NCI-H1436 (cell line): ENCODE measurements at regions not wholly inside any gene's neighbourhood (a gene's known extent, or its start where the extent isn't known, plus 50 kb on each side); places are given as distances from the start of the nearest gene placed in this dataset.
"Not testable (repeated sequence)": the region's sequence is repeated elsewhere in the genome, so short reads cannot be mapped to it uniquely, and the experiment has no call there.

Experiments used
- DNase-seq: peaks from one replicate; lab custom pipeline; 2025; lab: John Stamatoyannopoulos, UW

DNA sequence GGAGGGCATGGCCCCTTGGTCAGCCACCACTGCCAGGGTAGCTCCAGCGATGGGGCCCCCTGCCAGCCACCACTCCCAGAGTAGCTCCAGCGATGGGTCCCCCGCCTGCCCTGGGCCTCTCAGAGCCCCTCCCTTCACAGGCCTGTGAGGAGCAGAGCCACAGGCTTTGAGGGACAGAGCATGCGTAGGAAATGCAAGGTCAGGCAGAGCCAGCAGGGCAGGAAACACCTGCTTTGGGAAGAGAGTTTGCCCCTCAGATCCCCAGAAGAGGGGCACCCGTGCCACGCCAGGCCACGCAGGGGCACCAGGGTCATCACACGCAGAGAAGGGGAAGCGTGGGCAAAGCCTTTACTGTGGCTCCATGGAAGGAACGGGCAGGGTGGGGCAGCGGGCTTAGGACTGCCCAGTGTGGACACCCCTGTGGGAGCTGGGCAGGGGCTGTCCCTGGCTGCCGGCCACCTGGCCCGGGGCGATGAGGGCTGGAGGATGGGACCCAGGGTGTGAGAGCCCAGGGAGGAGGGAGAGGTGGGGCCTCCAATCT is 477.8 kb downstream of the BRD1 start:
- no peak for DNase-seq

DNA sequence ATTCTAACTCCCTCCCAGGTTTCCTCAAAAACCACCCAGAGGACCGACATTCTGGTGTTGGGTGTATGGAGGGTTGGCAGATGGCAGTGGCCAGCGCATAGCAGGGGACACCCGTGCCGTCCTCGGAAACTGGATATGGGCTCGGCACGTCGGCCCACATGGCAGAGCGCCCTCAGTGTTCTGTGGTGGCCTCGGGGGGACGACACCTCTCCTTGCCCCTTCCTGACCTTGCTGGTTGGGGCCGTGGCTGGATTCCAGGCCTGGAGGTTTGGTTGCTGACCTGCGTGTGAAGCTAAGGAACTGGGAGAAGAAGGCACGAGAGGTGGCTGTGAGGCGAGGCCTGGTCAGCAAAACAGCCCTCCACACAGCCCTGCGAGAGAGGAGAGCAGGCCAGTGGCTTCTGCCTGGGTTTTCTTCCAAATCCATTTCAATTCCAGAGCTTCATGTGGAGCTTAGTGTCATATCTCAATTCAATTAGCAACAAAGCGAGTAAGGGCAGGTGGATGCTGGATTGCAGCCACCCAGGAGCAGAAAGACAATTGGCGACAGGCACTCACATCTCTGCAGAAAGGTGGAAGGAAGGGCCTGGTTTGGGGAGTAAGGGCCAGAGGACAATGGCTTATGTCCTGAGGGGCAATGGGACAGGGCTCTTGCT is 478.4 kb downstream of the BRD1 start:
- DNase-seq, result no peak

DNA sequence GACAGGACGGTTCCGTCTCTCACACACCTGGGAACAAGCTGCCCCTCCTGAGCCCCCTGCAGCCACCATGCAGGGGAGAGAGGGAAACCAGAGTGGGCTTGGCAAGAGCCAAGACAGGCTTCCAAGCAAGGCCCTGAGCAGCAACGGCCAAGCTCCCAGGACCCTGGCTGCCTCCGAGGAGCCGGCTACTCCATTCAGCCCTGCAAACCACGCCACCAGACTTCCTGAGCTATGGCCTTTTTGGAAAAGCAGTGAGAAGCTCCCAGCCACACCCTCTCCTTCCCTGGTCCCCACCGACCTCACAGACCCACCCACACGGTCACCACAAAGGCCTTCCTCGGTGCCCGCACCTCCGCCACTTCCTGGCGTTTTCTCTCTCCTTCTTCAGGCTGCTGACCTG is 479.0 kb downstream of the BRD1 start:
- no peak for DNase-seq

DNA sequence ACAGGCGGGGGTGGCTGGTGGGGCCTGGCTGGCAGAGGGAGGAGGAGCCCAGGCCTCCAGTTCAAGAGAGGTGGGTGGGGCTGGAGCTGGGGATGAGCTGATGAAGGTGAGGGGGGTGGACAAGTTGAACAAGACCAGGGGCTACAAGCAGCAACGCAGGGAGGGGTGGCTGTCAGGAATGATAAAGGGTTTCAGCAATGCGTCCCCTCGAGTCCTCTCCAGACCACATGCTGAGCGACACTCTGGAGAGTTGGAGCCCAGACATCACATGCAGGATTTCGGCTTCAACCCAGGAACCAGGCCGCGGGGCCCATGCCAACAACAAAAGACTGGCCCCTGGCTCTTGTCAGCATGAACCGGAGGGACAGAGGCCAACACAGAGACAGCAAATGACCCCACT is 480.3 kb downstream of the BRD1 start:
- no peak for DNase-seq

DNA sequence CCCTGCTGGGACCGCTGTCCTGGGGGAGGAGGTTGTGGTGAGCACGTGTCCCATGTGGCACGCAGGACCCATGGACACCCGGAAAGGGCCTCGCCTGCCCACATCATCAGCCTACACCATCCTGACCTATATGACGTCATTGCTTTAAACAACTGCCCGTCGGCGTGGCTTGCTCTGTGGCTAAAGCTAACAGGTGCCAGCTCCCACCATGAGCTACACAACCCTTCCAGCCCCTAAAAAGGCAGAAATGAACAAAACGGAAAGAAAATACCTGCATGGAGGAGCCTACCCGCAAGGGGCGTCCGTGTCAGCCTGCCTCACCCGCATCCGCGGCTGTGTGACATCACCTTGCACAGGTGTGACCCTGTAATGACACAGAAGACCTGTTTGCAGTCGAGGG is 481.8 kb downstream of the BRD1 start:
- no peak for DNase-seq

DNA sequence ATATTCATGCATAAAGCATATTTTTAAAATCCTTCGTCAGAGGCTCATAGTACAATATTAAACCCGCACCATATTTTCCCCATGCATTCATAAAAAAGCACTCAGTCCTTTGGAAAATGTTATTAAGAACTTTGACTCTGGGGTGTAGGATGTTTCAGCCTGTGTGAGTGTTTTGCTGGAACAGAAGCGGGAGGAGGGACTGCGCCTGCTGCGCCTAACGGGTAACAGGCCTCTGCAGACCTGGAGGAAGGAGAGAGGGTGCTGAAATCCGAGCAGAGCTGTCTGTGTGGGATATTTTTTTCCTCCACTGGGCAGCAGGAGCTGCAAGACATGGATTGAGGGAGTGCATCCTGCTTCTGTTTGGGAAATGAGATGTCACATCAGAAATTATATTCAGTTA is 483.0 kb downstream of the BRD1 start:
- DNase-seq, result no peak

DNA sequence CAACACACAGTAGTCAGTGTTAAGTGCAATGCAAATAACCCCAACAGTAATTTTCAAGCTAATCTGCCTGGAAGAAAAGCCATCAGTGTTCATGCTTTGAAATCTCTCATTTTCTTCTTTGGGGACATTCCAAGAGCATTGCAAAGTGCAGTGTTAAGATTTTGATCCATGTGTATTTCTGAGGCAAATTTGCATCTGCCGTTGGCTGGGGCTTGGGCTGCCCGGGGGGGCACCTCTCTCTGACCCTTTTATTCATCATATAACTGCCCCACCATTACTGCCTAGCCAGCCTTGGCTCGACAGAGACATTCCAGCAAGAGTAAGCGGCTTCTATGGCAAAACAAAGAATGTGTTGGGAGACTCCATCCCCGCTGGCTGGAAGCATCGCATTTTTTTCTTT is 483.5 kb downstream of the BRD1 start:
- DNase-seq, result no peak

DNA sequence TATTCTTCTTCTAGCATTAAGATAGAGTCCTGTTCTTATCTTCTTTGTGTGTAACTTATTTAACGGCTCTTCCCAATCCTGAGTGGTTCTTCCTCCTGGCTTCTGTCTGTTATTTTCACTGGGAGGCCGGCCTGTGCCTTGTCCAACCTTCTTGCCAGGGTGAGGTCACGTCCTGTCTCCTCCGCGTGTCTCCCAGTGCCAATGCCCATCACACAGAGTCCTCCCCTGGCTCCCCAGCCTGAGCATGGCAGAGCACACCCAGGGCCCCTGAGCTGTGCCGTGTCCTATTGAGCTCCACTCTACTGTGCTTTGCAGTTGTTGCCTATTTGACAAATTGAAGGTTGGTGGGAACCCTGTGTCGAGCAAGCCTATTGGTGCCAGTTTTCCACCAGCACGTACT is 487.3 kb downstream of the BRD1 start:
- no peak for DNase-seq

DNA sequence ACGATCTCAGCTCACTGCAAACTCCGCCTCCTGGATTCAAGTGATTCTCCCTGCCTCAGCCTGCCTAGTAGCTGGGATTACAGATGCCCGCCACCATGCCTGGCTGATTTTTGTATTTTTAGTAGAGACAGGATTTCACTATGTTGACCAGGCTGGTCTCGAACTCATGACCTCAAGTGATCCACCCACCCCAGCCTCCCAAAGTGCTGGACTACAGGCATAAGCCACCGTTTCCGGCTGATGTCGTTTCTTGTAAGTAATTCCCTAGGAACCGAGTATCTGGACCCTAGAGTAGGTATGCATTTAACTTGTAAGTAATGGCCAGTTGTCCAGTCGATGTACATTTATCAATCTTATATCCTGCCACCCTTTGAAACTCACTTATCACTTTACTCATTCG is 491.2 kb downstream of the BRD1 start:
- not testable (repeated sequence) for DNase-seq

DNA sequence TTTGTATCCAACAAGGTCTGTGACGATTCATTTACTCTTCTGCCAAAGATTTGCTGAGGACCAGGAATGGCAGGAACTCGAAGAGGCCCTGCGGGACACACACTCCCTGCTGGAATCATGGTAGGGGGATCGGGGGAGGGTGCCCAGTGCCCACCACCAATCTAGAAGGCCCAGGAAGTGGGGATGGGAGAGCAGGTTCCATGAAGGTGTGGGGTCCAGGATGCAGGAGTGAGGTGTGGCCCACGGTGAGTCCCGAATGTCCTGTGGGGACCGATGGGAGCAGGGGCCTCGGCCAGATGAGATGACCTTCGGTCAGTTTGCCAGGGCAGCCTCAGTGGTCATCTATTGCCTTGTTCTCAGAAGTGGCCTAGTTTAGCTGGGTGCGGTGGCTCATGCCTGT is 492.7 kb downstream of the BRD1 start:
- no peak for DNase-seq

DNA sequence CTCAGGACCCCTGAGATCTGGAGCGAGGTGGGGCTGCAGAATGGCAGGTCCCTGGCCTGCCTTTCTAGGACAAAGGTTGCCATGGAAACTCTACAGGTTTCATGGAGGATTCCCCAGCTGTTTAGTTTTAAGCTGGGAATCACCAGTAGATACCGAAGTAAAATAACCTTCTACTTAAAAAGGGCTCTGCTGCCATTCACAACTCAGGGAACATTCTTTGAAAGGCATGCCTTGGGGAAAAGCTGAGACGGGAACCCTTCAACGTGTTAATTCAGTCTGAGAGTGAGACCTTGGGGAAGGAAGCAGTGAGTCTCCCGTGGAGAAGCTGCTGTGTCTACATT is 493.3 kb downstream of the BRD1 start:
- no peak for DNase-seq

DNA sequence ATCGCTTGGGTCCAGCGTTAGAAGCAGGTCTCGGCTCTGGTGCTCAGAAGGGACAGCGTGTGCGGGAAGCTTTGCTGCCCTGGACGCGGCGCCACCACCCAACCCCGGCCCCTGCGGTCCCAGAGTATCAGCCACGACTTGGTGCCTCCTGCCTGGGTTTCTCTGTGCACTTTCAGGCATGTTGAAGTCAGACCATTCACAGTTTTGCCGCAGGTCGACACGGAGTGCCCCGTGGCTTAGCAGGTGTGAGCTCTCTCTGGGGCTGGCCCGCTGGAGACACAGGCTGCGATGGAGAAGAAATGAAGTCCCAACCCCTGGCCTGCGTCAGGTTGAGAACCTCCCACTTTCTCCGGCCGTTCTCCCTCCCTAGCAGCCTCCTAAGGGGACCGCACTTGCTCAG is 494.5 kb downstream of the BRD1 start:
- DNase-seq, result no peak

DNA sequence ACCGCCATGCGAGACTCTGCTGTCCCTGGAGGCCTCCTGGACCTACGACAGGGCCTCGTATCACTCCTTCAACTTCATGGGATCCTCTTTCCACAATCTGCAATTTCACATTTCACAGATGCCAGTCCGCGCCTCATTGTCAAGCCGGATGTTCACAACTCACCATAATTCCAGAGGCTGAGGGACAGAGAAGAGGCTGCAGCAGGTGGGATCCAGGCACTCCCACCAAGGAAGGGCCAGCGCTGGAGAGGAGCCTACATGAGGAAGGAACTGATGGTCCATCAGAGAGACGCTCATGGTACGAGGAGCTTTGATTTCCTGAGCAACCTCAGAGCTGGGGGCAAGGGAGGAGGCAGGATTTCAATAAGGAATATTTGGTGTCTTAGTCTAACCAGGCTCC is 495.0 kb downstream of the BRD1 start:
- DNase-seq, result no peak

DNA sequence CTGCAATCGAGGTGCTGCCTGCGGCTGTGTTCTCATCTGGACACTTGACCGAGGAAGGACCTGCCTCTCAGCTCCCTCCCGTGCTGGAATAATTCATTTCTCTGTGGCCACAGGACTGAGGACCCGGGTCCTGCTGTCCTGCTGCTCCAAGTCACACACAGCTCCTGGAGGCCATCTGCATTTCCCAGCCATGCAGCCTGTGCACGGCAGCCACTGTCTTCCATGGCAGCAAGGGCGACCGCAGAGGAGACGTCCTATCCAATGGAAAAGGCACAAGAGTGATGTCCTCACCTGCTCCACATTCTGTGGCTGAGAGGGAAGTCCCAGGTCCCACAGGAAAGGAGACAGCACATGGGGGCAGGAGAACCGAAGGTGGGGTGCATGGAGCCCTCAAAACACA is 495.8 kb downstream of the BRD1 start:
- no peak for DNase-seq

DNA sequence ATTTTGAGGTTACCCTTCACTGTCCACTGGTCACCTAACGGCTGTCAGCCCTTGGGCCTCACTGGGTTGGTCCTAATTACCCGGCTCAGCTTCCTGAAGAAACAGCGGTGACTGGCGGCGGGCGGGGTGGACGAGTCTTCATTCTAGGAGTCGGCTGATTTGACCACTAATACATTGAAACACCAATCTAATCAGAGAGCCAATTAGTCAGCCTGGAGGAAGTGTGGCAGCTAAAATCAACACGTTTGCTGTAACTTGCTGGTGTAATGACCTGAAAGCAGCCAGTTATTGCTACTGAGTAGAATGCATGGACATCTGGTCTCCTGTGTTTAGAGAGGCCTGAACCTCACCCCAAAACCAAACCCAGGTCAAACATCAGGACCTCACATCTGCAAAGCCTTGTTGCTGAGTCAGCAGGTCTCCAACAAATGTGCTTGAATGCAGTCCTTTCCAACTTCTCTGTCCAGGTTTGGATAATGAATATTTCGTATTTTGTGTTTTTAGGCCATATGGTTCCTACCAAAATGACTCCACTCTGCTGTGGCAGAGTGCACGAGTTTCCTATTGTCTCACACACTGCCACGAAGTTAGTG is 496.4 kb downstream of the BRD1 start:
- no peak for DNase-seq

DNA sequence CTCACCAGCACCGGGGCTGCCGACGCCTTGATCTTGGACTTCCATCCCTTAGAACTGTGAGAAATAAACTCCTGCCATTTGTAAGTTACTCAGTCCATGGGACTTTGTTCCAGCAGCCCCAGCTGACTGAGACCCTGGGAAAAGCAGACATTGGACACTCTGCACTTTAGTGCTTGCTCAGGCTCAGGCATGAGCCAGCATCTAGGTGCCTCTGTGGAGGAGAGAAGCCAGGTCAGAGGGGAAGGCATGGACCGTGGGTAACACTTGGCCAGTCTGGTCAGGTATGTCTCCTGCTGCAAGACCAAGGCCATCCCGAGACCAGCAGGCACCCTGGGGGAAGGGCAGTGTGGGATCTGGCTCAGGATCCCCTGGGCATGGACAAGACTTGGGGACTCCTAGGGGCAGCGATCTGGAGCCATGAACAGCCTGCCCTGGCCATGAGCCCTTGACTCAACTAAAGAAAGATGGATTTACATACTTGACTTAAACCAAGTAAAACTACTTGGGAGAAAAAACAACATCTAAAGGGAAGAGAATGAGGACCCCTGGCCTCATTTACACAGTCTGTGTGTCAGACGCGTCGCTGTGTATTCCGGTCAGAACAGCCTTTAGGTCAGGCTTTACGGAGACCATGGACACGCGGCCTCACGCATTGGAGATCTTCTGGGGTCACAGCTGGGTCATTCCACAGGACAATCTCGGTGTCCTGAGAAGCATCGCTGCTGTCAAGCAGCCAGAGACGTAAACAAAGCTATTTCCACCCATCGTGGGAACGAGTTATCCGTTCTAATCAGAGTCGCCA is 497.1 kb downstream of the BRD1 start:
- no peak for DNase-seq

DNA sequence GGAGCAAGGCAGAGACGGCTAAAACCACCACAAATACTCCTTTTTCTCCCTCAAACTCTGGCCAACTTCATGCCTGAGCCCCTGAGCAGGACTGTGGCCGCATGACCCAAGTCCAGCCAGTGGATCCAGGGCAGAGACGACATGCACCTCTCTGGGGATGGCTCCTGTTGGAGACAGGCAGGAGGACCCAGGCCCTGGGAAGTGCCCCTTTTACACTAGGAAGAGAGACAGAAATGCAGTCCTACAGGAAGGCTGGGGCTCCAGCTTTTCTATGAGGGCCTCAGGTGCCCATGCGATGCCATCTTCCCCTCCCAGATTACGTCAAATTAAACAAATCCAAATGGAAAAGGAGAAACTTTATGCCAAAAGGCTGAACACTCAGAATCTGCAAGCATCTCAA is 498.0 kb downstream of the BRD1 start:
- DNase-seq, result no peak

DNA sequence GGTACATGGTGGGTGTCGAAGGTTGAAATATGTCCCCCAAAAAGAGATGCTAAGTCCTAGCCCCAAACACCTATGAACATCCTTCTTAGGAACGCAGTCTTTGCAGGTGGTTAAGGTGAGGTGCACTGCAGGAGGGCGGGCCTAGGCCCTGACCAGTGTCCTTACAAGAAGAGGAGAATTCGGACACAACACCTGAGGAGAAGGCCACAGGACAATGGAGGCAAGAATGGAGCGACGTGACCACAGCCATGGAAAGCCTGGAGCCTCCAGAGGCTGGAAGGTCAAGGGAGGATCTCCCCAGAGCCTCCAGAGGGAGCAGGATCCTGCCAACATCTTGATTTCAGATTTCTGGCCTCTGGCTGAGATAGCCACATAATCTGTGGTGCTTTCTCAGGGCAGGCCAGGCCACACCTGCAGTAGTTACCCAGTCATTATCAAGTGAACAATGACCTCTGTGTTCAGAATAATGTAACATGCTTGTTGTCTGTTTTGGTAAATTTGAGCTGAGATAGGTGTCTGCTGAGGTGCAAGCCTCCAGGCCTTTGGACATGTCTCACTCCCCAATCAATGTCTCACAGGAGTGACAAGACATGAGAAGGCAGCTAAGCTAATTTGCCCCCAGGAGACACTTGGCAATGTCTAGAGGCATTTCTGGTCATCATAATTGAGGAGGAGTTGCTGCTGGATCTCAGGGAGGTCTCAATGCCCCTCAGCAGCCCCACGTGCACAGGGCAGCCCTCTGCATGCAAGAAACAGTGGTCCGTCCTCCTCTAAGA is 498.9 kb downstream of the BRD1 start:
- no peak for DNase-seq

DNA sequence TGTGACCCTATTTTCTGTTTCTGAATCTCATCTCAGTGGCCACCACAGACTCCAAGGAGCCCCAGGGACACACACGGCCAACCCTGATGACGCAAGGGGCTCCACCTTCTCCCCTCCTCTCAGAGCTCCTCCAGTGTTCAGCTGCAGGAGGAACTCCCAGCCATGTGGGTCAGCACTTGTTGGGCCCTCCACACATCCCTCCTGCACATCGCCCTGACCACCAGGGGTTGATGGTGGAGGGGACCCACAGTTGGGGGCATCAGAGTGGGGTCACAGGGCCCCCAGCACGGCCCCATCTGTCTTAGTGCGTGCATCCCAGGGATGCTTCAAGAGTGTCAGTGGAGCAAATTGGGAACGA is 499.6 kb downstream of the BRD1 start:
- DNase-seq, result no peak

DNA sequence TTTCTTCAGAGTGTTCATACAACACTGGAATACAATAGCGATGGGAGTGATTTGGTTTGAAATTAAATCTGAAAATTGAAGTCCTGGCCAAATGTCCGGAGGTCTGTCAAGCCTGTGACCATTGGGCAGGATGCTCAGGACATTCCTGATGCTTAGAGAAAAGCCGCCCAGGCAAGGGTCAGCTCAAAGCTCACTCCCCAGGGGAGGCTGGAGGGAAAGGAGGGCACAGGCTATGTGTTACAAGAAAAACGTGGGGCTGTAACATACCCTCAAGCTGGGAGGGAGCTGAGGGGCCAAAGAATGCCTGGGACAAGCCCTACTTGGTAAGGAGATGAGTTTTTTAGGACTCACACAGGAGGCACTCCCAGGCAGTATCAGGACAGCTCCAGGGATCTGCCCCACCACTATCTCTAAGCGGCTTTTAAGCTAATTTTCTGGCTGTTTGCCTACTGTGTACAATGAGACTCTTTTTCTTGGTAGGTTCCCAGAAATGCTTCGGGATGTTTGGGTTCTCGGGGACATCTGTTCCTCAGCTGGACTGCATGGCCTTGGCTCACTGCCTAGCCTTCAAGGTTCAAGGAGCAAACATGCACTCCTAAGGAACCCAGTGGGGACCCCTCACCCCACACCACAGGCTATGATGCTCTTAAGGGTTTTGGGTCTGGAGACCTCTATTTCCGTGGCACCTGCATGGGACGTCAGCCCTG is 500.1 kb downstream of the BRD1 start:
- no peak for DNase-seq

DNA sequence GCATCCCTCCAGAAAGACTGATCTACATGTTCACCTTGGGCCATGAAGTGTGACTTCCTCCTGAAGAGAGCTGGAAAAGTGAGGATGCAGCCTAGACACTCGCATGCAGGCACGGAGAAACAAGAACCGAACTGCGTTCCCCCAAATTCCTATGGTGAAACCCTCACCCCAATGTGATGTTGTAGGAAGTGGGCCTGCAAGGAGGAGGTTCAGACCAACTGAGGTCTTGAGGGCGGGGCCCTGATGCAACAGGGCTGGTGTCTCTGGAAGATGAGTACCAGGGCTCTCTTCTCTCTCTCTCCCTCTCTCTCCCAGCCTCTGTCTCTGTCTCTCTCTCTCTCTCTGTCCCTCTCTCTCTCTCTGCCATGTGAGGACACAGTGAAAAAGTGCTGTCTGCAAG is 501.1 kb downstream of the BRD1 start:
- DNase-seq, result no peak
